Gastroesophageal sphincter (tissue), 3 donors: ENCODE measurements at regions not wholly inside any gene's neighbourhood (a gene's known extent, or its start where the extent isn't known, plus 50 kb on each side); places are given as distances from the start of the nearest gene placed in this dataset.

Experiments
- POLR2A ChIP-seq, 2 donors: fragments of 450-650 bp; IDR thresholded peaks; one replicate each; pipeline ENCODE4 v1.6.1; 2017; ENCODE audit warnings: antibody characterized with exemption in 2 of 2, mild to moderate bottlenecking in 2 of 2, moderate library complexity in 1 of 2
- TF ChIP-seq, protein P1 (sequence below), 4 experiments: fragments of 200-600 bp in 2 of 4; fragments of 450-650 bp in 2 of 4; sonication (generic) in 1 of 4; IDR thresholded peaks; one replicate each; pipeline ENCODE4 v1.5.1; 2017 to 2019; ENCODE audit warnings: antibody characterized with exemption in 4 of 4, mild to moderate bottlenecking in 2 of 4, moderate library complexity in 2 of 4

DNA sequence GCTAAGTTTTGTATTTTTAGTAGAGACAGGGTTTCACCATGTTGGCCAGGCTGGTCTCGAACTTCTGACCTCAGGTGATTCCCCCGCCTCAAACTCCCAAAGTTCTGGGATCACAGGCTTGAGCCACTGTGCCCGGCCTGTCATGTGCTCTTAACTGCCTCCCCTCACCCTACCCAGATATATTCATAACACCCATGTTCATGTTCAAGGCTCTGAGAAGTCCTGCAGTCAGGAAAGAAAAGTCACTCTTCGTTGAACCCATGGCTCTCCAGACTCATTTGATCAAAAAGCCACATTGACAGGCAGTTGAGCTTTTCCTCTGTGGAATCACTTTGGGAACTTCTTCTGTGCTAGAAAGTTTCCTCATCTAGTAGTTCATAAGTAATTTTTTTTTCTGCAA, 545.5 kb upstream of the TBX3 start:
- TF ChIP-seq, protein P1, sequence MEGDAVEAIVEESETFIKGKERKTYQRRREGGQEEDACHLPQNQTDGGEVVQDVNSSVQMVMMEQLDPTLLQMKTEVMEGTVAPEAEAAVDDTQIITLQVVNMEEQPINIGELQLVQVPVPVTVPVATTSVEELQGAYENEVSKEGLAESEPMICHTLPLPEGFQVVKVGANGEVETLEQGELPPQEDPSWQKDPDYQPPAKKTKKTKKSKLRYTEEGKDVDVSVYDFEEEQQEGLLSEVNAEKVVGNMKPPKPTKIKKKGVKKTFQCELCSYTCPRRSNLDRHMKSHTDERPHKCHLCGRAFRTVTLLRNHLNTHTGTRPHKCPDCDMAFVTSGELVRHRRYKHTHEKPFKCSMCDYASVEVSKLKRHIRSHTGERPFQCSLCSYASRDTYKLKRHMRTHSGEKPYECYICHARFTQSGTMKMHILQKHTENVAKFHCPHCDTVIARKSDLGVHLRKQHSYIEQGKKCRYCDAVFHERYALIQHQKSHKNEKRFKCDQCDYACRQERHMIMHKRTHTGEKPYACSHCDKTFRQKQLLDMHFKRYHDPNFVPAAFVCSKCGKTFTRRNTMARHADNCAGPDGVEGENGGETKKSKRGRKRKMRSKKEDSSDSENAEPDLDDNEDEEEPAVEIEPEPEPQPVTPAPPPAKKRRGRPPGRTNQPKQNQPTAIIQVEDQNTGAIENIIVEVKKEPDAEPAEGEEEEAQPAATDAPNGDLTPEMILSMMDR (IDR thresholded peaks at IDR 0.05), result no peak
- TF ChIP-seq POLR2A (IDR thresholded peaks at IDR 0.05), result no peak
